GM12873 (cell line): ENCODE measurements at regions not wholly inside any gene's neighbourhood (a gene's known extent, or its start where the extent isn't known, plus 50 kb on each side); places are given as distances from the start of the nearest gene placed in this dataset.
A peak's percentile ranks its signal among the peaks of the same experiment; 100 is the strongest.

Experiments used
- TF ChIP-seq, protein P1 (sequence below): IDR thresholded peaks from 2 replicates; pipeline ENCODE4 v1.5.1; 2012; ENCODE audit warnings: low read depth, mild to moderate bottlenecking, moderate library complexity, low read length, control low read depth; ENCODE audit not compliant: insufficient read depth; ENCODE audit errors: missing control alignments

DNA sequence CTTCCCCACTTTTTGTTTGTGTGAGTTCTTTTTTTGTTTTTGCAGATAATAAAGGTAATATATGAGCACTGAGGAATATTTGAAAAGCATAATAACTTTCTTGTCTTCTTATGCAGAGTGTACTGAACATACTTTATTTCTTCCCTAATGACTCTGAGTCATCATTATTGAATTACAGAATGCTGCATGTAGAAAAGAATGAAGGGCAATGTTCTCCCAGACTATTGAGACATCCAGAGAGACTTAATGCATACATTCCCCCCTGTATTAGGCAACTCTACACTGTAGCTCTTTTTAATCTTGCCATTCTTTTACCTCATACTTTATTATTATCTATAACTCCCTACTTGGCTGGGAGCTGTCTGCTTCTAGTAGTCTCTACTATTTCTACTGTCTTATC, 240.5 kb upstream of the ANKRD50 start:
- TF ChIP-seq, protein P1, sequence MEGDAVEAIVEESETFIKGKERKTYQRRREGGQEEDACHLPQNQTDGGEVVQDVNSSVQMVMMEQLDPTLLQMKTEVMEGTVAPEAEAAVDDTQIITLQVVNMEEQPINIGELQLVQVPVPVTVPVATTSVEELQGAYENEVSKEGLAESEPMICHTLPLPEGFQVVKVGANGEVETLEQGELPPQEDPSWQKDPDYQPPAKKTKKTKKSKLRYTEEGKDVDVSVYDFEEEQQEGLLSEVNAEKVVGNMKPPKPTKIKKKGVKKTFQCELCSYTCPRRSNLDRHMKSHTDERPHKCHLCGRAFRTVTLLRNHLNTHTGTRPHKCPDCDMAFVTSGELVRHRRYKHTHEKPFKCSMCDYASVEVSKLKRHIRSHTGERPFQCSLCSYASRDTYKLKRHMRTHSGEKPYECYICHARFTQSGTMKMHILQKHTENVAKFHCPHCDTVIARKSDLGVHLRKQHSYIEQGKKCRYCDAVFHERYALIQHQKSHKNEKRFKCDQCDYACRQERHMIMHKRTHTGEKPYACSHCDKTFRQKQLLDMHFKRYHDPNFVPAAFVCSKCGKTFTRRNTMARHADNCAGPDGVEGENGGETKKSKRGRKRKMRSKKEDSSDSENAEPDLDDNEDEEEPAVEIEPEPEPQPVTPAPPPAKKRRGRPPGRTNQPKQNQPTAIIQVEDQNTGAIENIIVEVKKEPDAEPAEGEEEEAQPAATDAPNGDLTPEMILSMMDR = no peak

DNA sequence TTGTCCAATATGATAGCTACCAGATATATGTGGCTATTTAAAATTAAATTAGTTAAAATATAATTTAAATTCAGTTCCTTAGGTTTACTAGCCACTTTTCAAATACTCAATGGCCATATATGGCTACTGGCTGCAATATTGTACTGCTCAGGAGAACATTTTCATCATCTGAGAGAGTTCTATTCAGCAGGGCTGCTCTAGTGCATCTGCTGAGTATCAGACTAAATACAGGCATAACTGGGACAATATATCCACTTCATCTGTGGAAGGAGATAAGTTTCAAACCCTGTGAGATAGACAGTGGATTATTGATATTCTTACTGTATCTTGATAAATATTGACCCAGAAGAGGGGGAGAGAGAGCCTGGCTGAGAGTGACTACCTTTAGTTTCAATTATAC, 240.1 kb upstream of the ANKRD50 start:
- TF ChIP-seq, protein P1 = no peak

GRCh38 chr4:124948976-124949597, 236.6 kb upstream of the ANKRD50 start:
- TF ChIP-seq, protein P1 = no peak

- TF ChIP-seq, protein P1 = no peak
These were observed 235.2 kb upstream of the ANKRD50 start for GRCh38 chr4:124947622-124948265.

DNA sequence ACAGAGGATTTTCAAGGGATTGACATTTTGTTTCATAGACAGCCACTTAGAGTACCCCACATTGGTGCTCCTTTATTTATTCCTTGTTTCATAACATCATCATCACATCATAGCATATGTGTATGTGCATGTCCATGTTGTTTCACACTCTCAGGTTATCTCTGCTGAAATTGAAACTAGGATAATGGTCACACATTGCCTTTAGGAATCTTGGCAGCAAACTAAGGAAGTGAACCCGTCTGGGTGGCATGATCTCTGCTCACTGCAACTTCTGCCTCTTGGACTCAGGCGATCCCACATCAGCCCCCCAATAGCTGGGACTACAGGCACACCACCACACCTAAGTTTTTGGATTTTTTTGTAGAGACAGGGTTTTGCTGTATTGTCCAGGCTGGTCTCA, 234.2 kb upstream of the ANKRD50 start:
- TF ChIP-seq, protein P1 = no peak

DNA sequence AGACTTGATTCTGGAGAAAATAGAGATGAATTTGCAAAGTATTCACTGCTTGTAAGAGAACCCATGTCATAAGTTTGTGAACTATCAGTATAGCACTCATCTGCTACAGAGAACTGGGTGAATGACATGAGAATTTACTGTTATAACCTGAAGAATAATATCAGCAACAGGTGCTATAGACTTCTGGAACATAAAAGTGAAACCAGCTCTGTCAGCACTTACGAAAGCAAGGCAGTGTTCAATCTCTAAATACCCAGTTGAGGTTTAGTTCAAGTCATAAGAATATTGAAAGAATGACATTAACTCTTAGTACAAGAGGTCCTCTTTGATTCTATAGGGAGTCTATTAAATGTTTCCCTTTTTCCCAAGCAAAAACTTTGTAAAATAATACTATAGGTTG, 232.9 kb upstream of the ANKRD50 start:
- TF ChIP-seq, protein P1 = no peak

GRCh38 chr4:124943938-124944337, 231.4 kb upstream of the ANKRD50 start:
- TF ChIP-seq, protein P1 = peak; percentile 27
